ENCODE measurements at regions not wholly inside any gene's neighbourhood (a gene's known extent, or its start where the extent isn't known, plus 50 kb on each side); places are given as distances from the start of the nearest gene placed in this dataset.

GRCh38 chr7:153847828-153848227, 204.4 kb upstream of the DPP6 start:
- H3K27ac Mint-ChIP-seq (ENCODE audit: unreplicated experiment) = no peak overlapping the region
- no peak overlapping the region for H3K4me2 ChIP-seq (ENCODE audit: low read length)
- no peaks in the 10 kb centered on the region for H3K36me3 Mint-ChIP-seq (ENCODE audit: low read depth, unreplicated experiment)
- H3K4me1 ChIP-seq (ENCODE audit: insufficient read depth, low read length) = no peaks in the 10 kb centered on the region
- H3K36me3 ChIP-seq (ENCODE audit: insufficient read depth, low read length) = no peaks in the 10 kb centered on the region
- H3K4me3 ChIP-seq (ENCODE audit: insufficient read depth, low read depth, low read length) = no peak overlapping the region
- no peak overlapping the region for H3K9ac ChIP-seq (ENCODE audit: low read length)
- H3K9me3 ChIP-seq (ENCODE audit: insufficient read depth, low read depth, low read length) = peaks cover 3% of the 10 kb centered on the region
- peaks cover 8% of the 10 kb centered on the region for H3K9me3 Mint-ChIP-seq (ENCODE audit: unreplicated experiment)
- no peak for FAIRE-seq
- no peak overlapping the region for H3K27ac ChIP-seq (ENCODE audit: low read depth, low read length)
- H3K27me3 ChIP-seq (ENCODE audit: insufficient read depth, low read length) = no peaks in the 10 kb centered on the region
- no peak overlapping the region for H3K4me3 Mint-ChIP-seq (ENCODE audit: unreplicated experiment)
- no peaks in the 10 kb centered on the region for H3K4me1 Mint-ChIP-seq (ENCODE audit: low read depth, unreplicated experiment)
- no peaks in the 10 kb centered on the region for H3K79me2 ChIP-seq (ENCODE audit: insufficient read depth, low read length)
- no peak overlapping the region for H2AFZ ChIP-seq (ENCODE audit: low read depth, low read length)
- TF ChIP-seq EZH2 (IDR thresholded peaks at IDR 0.05; ENCODE audit: insufficient read depth, low read length) (no peak), CTCF (IDR thresholded peaks at IDR 0.05; ENCODE audit: insufficient read depth, low read depth, low read length) (no peak)
- no peaks in the 10 kb centered on the region for H3K27me3 Mint-ChIP-seq (ENCODE audit: low read depth, unreplicated experiment)
- no peaks in the 10 kb centered on the region for H4K20me1 ChIP-seq (ENCODE audit: insufficient read depth, low read length)
- DNase-seq (ENCODE audit: low read depth) = no peak

- FAIRE-seq = no peak
- no peak overlapping the region for H3K9ac ChIP-seq (ENCODE audit: low read length)
These were observed 199.9 kb upstream of the DPP6 start for GRCh38 chr7:153852261-153852660.

More at GRCh38 chr7:153852261-153852660, 199.9 kb upstream of the DPP6 start:
- Histone ChIP-seq H3K79me2 (ENCODE audit: insufficient read depth, low read length) (no peaks in the 10 kb centered on the region), H2AFZ (ENCODE audit: low read depth, low read length) (no peak overlapping the region), H3K4me2 (ENCODE audit: low read length) (no peak overlapping the region), H3K4me3 (ENCODE audit: insufficient read depth, low read depth, low read length) (no peak overlapping the region), H3K27ac (ENCODE audit: low read depth, low read length) (peak overlapping the region; percentile 40), H3K9me3 (ENCODE audit: insufficient read depth, low read depth, low read length) (peaks cover 2% of the 10 kb centered on the region), H3K36me3 (ENCODE audit: insufficient read depth, low read length) (no peaks in the 10 kb centered on the region), H3K27me3 (ENCODE audit: insufficient read depth, low read length) (no peaks in the 10 kb centered on the region), H4K20me1 (ENCODE audit: insufficient read depth, low read length) (no peaks in the 10 kb centered on the region), H3K4me1 (ENCODE audit: insufficient read depth, low read length) (no peaks in the 10 kb centered on the region)
- H3K36me3 Mint-ChIP-seq (ENCODE audit: low read depth, unreplicated experiment) = no peaks in the 10 kb centered on the region
- no peaks in the 10 kb centered on the region for H3K4me1 Mint-ChIP-seq (ENCODE audit: low read depth, unreplicated experiment)
- no peaks in the 10 kb centered on the region for H3K27me3 Mint-ChIP-seq (ENCODE audit: low read depth, unreplicated experiment)
- H3K9me3 Mint-ChIP-seq (ENCODE audit: unreplicated experiment) = peaks cover 6% of the 10 kb centered on the region
- no peak overlapping the region for H3K27ac Mint-ChIP-seq (ENCODE audit: unreplicated experiment)
- TF ChIP-seq CTCF (IDR thresholded peaks at IDR 0.05; ENCODE audit: insufficient read depth, low read depth, low read length) = no peak
- no peak for TF ChIP-seq EZH2 (IDR thresholded peaks at IDR 0.05; ENCODE audit: insufficient read depth, low read length)
- H3K4me3 Mint-ChIP-seq (ENCODE audit: unreplicated experiment) = no peak overlapping the region
- DNase-seq (ENCODE audit: low read depth) = no peak
